ENCODE measurements at regions not wholly inside any gene's neighbourhood (a gene's known extent, or its start where the extent isn't known, plus 50 kb on each side); places are given as distances from the start of the nearest gene placed in this dataset.
"Not testable (repeated sequence)": the region's sequence is repeated elsewhere in the genome, so short reads cannot be mapped to it uniquely, and the experiment has no call there.

DNA sequence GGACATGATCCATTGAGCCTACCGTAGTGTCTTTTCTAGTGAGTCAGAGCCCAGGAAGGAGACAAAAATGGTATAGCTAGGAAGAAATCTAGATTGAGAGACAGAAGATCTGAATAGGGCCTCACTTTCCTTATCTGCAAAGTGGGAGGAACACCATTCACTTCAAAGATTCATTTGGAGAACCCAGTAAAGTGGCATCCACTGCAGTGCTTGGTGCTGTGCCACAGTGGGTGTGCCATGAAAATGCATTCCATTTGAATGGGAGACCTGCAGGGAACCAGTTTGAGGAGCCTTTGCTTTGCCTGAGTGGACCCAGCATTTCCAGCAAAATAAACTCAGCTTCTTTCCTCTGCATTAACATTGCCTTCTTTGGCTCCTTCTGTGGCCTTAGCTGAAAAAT is 470.5 kb upstream of the CADM1 start:
- Histone ChIP-seq H3K36me3 (ENCODE audit: control insufficient read depth, insufficient read depth, low read length) (no peaks in the 10 kb centered on the region), H3K9ac (ENCODE audit: extremely low read depth, low read length, poor library complexity, severe bottlenecking) (peak overlapping the region; percentile 42), H3K4me3 (ENCODE audit: low read length) (peak overlapping the region; percentile 71), H3K4me1 (ENCODE audit: control insufficient read depth, insufficient read depth, low read length) (peaks cover 10% of the 10 kb centered on the region), H3K27ac (ENCODE audit: low read depth, low read length) (no peak overlapping the region), H3K9me3 (ENCODE audit: control insufficient read depth, low read length) (no peaks in the 10 kb centered on the region), H3K27me3 (ENCODE audit: control insufficient read depth, insufficient read depth, low read length, poor library complexity, severe bottlenecking) (no peaks in the 10 kb centered on the region)
- WGBS, 2 experiments (ENCODE audit: insufficient coverage in 1 of 2, insufficient read length in 1 of 2) = 88% methylated on average over 1 of the region's 1 CpG
- H3K4me1 Mint-ChIP-seq = peaks cover 20% of the 10 kb centered on the region
- H3K4me3 Mint-ChIP-seq = peak overlapping the region; percentile 55
- H3K27me3 Mint-ChIP-seq (ENCODE audit: insufficient read depth) = peaks cover 34% of the 10 kb centered on the region
- DNase-seq = peak; percentile 62
- peaks cover 10% of the 10 kb centered on the region for H3K9me3 Mint-ChIP-seq
- TF ChIP-seq CTCF (conservative IDR thresholded peaks at IDR 0.05) = no peak
- H3K36me3 Mint-ChIP-seq (ENCODE audit: low read depth) = no peaks in the 10 kb centered on the region
- H3K27ac Mint-ChIP-seq = no peak overlapping the region

- peak; percentile 86 for DNase-seq
- H3K27me3 ChIP-seq (ENCODE audit: control insufficient read depth, insufficient read depth, low read length, poor library complexity, severe bottlenecking); H3K36me3 Mint-ChIP-seq (ENCODE audit: low read depth); H3K27ac ChIP-seq (ENCODE audit: low read depth, low read length); H3K4me1 ChIP-seq (ENCODE audit: control insufficient read depth, insufficient read depth, low read length); H3K36me3 ChIP-seq (ENCODE audit: control insufficient read depth, insufficient read depth, low read length); H3K9ac ChIP-seq (ENCODE audit: extremely low read depth, low read length, poor library complexity, severe bottlenecking); H3K9me3 ChIP-seq (ENCODE audit: control insufficient read depth, low read length); H3K4me3 ChIP-seq (ENCODE audit: low read length): not testable (repeated sequence)
- Mint-ChIP-seq H3K4me3 (peak overlapping the region; percentile 46), H3K4me1 (peaks cover 17% of the 10 kb centered on the region), H3K9me3 (peaks cover 18% of the 10 kb centered on the region), H3K27ac (peak overlapping the region; percentile 66), H3K27me3 (ENCODE audit: insufficient read depth) (peaks cover 48% of the 10 kb centered on the region)
- 23 to 24% methylated on average over 4 to 9 of the region's 9 CpGs for WGBS, 2 experiments (ENCODE audit: insufficient coverage in 1 of 2, insufficient read length in 1 of 2)
Measured at GRCh38 chr11:115967203-115967602, 463.0 kb upstream of the CADM1 start.

- H3K4me1 ChIP-seq (ENCODE audit: control insufficient read depth, insufficient read depth, low read length) = no peaks in the 10 kb centered on the region
- no peaks in the 10 kb centered on the region for H3K36me3 Mint-ChIP-seq (ENCODE audit: low read depth)
Measured at GRCh38 chr11:115965767-115966504, 461.7 kb upstream of the CADM1 start.

More at GRCh38 chr11:115965767-115966504, 461.7 kb upstream of the CADM1 start:
- TF ChIP-seq CTCF (conservative IDR thresholded peaks at IDR 0.05) = no peak
- H3K4me3 ChIP-seq (ENCODE audit: low read length) = no peak overlapping the region
- Mint-ChIP-seq H3K4me1 (peaks cover 25% of the 10 kb centered on the region), H3K4me3 (no peak overlapping the region), H3K9me3 (peaks cover 13% of the 10 kb centered on the region), H3K27me3 (ENCODE audit: insufficient read depth) (peaks cover 43% of the 10 kb centered on the region), H3K27ac (no peak overlapping the region)
- H3K36me3 ChIP-seq (ENCODE audit: control insufficient read depth, insufficient read depth, low read length) = no peaks in the 10 kb centered on the region
- 82 to 83% methylated on average over 10 to 13 of the region's 13 CpGs for whole genome bisulfite sequencing, 2 experiments (ENCODE audit: insufficient coverage in 1 of 2, insufficient read length in 1 of 2)
- no peaks in the 10 kb centered on the region for H3K9me3 ChIP-seq (ENCODE audit: control insufficient read depth, low read length)
- no peaks in the 10 kb centered on the region for H3K27me3 ChIP-seq (ENCODE audit: control insufficient read depth, insufficient read depth, low read length, poor library complexity, severe bottlenecking)
- H3K27ac ChIP-seq (ENCODE audit: low read depth, low read length) = no peak overlapping the region
- peak; percentile 59 for DNase-seq
- no peak overlapping the region for H3K9ac ChIP-seq (ENCODE audit: extremely low read depth, low read length, poor library complexity, severe bottlenecking)

All from endodermal cell (in vitro differentiated cells).